Esophagus muscularis mucosa (tissue), 4 donors: ENCODE measurements at regions not wholly inside any gene's neighbourhood (a gene's known extent, or its start where the extent isn't known, plus 50 kb on each side); places are given as distances from the start of the nearest gene placed in this dataset.

ENCODE experiments used
- EP300 ChIP-seq: sonication (generic); formaldehyde crosslinking; IDR thresholded peaks from one replicate; pipeline ENCODE4 v1.6.1; 2017; ENCODE audit warnings: antibody characterized with exemption
- POLR2A ChIP-seq: fragments of 450-650 bp; IDR thresholded peaks from one replicate; pipeline ENCODE4 v1.6.1; 2017; ENCODE audit warnings: antibody characterized with exemption, moderate library complexity, mild to moderate bottlenecking, low read depth
- POLR2AphosphoS5 ChIP-seq, 2 donors: sonication (generic); formaldehyde crosslinking; IDR thresholded peaks; one replicate each; pipeline ENCODE4 v1.6.1; 2017; ENCODE audit warnings: antibody characterized with exemption in 2 of 2
- TF ChIP-seq, protein P1 (sequence below), 3 experiments: fragments of 200-600 bp in 2 of 3; fragments of 450-650 bp in 1 of 3; sonication (generic) in 2 of 3; IDR thresholded peaks; one replicate each; pipeline ENCODE4 v1.5.1; 2017 to 2019; ENCODE audit warnings: antibody characterized with exemption in 3 of 3, mild to moderate bottlenecking in 2 of 3, moderate library complexity in 1 of 3

DNA sequence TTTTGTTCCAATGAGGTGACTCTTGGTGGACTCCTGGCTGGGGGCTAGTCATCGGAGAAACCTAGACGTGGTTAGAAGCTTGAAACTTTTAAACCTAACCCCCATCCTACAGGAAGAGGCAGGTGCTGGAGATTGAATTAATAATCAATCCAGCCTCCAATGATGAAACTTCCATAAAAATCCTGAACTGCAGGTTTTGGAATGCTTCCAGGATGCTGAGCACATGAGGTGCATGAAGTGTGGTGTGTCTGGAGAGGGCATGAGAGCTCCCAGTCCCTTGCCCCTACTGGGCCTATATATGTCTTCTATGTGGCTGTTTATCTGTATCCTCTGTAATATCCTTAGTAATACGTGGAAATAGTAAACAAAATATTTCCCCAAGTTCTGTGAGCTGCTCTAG is 90.7 kb upstream of the PDHA2 start:
- TF ChIP-seq POLR2A, result no peak
- TF ChIP-seq, protein P1, sequence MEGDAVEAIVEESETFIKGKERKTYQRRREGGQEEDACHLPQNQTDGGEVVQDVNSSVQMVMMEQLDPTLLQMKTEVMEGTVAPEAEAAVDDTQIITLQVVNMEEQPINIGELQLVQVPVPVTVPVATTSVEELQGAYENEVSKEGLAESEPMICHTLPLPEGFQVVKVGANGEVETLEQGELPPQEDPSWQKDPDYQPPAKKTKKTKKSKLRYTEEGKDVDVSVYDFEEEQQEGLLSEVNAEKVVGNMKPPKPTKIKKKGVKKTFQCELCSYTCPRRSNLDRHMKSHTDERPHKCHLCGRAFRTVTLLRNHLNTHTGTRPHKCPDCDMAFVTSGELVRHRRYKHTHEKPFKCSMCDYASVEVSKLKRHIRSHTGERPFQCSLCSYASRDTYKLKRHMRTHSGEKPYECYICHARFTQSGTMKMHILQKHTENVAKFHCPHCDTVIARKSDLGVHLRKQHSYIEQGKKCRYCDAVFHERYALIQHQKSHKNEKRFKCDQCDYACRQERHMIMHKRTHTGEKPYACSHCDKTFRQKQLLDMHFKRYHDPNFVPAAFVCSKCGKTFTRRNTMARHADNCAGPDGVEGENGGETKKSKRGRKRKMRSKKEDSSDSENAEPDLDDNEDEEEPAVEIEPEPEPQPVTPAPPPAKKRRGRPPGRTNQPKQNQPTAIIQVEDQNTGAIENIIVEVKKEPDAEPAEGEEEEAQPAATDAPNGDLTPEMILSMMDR (IDR thresholded peaks at IDR 0.05), result no peak
- TF ChIP-seq EP300, result no peak
- no peak for TF ChIP-seq POLR2AphosphoS5 (IDR thresholded peaks at IDR 0.05)
